Prostate gland (tissue), 2 donors: ENCODE measurements at regions not wholly inside any gene's neighbourhood (a gene's known extent, or its start where the extent isn't known, plus 50 kb on each side); places are given as distances from the start of the nearest gene placed in this dataset.

ENCODE experiments used
- DNase-seq: peaks from one replicate; pipeline ENCODE4 v3.0.0-alpha.2; 2019; ENCODE audit warnings: low spot score
- H3K27ac ChIP-seq, 2 donors: fragments of 200-600 bp; sonication (generic); 2 replicates each; pipeline ENCODE4 v1.5.1; 2017 to 2019
- H3K27me3 ChIP-seq: fragments of 200-600 bp; sonication (generic); replicated peaks from 2 replicates; pipeline ENCODE4 v1.5.1; 2019; ENCODE audit not compliant: insufficient read depth
- H3K36me3 ChIP-seq, 2 donors: fragments of 200-600 bp; sonication (generic); 1 replicate in 1 of 2; 2 replicates in 1 of 2; pipeline versions ENCODE4 v1.5.1 to v1.8.1; 2017 to 2019
- H3K4me1 ChIP-seq: fragments of 200-600 bp; sonication (generic); replicated peaks from 2 replicates; pipeline ENCODE4 v1.5.1; 2019
- H3K4me3 ChIP-seq, 2 donors: fragments of 200-600 bp; sonication (generic); 2 replicates each; pipeline ENCODE4 v1.5.1; 2017 to 2019
- H3K9me3 ChIP-seq: fragments of 200-600 bp; sonication (generic); 2 replicates; pipeline ENCODE4 v1.5.1; 2017
- POLR2A ChIP-seq: fragments of 450-650 bp; IDR thresholded peaks from one replicate; pipeline ENCODE4 v1.6.1; 2016; ENCODE audit warnings: antibody characterized with exemption, mild to moderate bottlenecking
- POLR2AphosphoS5 ChIP-seq: sonication (generic); formaldehyde crosslinking; IDR thresholded peaks from one replicate; pipeline ENCODE4 v1.6.1; 2017; ENCODE audit warnings: antibody characterized with exemption
- WGBS: methylation state at CpG from one replicate; pipeline ENCODE4 v1.1.5; 2018; 5-methylcytosine and 5-hydroxymethylcytosine counted together
- intact Hi-C: fragments of 100-400 bp; cut with DNase I; formaldehyde crosslinking; loops from one replicate; pipeline ENCODE4 v1.14.2; 2022
- TF ChIP-seq, protein P1 (sequence below), 4 experiments: fragments of 200-600 bp in 2 of 4; fragments of 450-650 bp in 2 of 4; sonication (generic) in 2 of 4; IDR thresholded peaks; 1 replicate in 3 of 4; 2 replicates in 1 of 4; pipeline ENCODE4 v1.5.1; 2016 to 2019; ENCODE audit warnings: antibody characterized with exemption in 4 of 4, mild to moderate bottlenecking in 2 of 4, moderate library complexity in 2 of 4

DNA sequence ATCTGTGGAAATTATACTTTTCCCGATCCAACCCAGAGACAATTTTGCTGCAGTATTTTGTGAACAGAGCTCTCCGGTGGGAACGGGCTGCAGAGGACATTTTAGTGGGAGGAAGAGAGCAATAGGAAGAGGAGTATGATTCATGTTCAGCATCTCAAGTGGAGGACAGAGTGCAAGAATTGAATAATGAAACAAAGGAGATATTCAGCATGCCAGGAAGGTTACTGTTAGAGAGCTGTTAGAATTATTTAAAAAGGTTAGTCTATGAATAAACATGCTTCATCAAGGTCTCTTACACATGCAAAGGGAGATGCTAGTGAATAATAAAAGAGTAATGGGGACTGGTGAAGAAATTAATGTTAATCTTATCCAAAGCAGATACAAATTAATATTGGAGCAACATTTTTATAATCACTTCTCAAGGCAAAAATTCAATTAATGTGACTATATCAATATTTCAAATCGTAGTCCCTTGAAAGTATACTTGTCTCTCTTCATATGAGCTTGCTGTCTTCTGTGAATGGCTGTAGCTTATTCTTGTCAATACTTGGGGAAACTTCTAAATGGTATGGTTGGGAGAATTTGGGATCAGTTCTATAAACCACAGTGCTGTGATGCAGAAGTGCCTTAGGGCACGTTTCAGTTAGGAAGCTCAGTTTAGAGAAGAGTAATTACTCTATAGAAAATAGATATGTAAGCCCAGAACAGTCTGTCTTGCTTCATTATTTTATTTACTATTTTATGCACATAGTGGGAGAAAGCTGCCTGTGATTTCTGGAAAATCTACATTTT, 1165.8 kb downstream of the OLFM4 start:
- TF ChIP-seq, protein P1, sequence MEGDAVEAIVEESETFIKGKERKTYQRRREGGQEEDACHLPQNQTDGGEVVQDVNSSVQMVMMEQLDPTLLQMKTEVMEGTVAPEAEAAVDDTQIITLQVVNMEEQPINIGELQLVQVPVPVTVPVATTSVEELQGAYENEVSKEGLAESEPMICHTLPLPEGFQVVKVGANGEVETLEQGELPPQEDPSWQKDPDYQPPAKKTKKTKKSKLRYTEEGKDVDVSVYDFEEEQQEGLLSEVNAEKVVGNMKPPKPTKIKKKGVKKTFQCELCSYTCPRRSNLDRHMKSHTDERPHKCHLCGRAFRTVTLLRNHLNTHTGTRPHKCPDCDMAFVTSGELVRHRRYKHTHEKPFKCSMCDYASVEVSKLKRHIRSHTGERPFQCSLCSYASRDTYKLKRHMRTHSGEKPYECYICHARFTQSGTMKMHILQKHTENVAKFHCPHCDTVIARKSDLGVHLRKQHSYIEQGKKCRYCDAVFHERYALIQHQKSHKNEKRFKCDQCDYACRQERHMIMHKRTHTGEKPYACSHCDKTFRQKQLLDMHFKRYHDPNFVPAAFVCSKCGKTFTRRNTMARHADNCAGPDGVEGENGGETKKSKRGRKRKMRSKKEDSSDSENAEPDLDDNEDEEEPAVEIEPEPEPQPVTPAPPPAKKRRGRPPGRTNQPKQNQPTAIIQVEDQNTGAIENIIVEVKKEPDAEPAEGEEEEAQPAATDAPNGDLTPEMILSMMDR (IDR thresholded peaks at IDR 0.05) = no peak
- TF ChIP-seq POLR2AphosphoS5 (no peak), POLR2A (no peak)
- WGBS = 83% methylated on average over 5 of the region's 5 CpGs

DNA sequence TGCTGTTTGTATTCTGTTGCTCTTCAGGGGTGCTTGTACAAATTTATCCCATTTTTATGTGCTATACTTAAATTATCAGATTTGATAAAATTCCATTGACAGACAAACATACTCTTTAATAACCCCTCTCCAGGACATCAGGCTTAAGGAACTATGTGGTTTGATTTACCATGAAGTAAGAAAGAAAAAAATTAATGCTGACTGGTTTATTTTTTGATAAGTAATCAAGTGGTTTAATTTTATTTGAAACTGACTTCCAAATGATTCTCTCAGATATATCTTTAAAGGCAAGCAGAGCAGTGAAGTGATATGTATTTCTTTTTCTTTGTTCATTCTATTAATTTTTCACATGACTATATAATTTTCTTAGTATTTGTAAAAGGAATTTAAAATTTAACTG, 1168.1 kb downstream of the OLFM4 start:
- H3K27me3 ChIP-seq = no peaks in the 10 kb centered on the region
- H3K9me3 ChIP-seq = no peaks in the 10 kb centered on the region
- H3K4me3 ChIP-seq = no peak overlapping the region
- H3K27ac ChIP-seq = no peak overlapping the region
- intact Hi-C loops = no loop called here
- no peaks in the 10 kb centered on the region for H3K36me3 ChIP-seq
- TF ChIP-seq, protein P1 (IDR thresholded peaks at IDR 0.05) = no peak
- no peak for TF ChIP-seq POLR2AphosphoS5
- TF ChIP-seq POLR2A = no peak
- DNase-seq = no peak
- no peaks in the 10 kb centered on the region for H3K4me1 ChIP-seq

More for the DNA sequence above, 1165.8 kb downstream of the OLFM4 start:
- DNase-seq = no peak
- Histone ChIP-seq H3K36me3 (no peaks in the 10 kb centered on the region), H3K27ac (no peak overlapping the region), H3K4me3 (no peak overlapping the region), H3K27me3 (no peaks in the 10 kb centered on the region), H3K9me3 (no peaks in the 10 kb centered on the region), H3K4me1 (no peaks in the 10 kb centered on the region)
- intact Hi-C loops = no loop called here

DNA sequence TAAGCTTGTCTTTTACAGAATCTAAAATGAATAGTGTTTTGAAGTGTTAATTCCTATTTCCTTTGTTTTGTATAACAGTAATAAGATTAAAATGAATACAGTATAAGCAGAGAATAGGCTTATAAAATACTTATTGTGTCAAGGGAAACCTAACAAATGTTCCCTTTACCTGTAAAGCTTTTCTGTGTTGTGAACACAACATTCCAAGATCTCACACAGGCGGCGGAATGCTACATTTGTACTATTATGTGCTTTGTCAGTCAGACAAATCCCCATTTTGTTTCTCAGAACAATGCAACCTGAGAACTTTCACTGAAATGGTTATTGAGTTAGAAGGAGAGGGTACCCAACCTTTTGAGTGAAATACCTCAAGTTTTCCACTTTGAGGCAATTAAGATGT, 1170.3 kb downstream of the OLFM4 start:
- Histone ChIP-seq H3K9me3 (no peaks in the 10 kb centered on the region), H3K27ac (no peak overlapping the region), H3K27me3 (no peaks in the 10 kb centered on the region), H3K4me3 (no peak overlapping the region), H3K4me1 (no peaks in the 10 kb centered on the region), H3K36me3 (no peaks in the 10 kb centered on the region)
- no peak for DNase-seq
- 92% methylated on average over 2 of the region's 2 CpGs for WGBS
- TF ChIP-seq POLR2AphosphoS5 = no peak
- TF ChIP-seq, protein P1 (IDR thresholded peaks at IDR 0.05) = no peak
- TF ChIP-seq POLR2A = no peak
- intact Hi-C loops = no loop called here

DNA sequence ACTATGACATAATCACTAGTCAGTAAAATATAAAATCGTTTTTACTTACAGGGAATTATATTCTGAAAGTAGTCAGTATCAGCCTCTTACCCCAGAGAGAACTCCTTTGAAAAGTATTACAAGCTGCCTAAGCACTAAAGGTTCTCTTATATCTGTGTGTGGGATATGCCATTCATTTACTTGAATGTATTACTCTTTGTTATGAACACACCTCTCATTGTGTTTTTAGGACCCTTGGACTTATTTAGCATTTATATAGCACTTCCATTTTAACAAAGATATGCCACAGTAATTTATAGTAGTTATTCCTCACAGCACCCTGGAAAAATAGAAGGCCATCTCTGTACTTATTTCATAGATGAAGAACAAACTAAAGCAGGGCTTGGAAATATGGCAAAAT, 1178.0 kb downstream of the OLFM4 start:
- Histone ChIP-seq H3K4me1 (no peaks in the 10 kb centered on the region), H3K36me3 (no peaks in the 10 kb centered on the region), H3K9me3 (no peaks in the 10 kb centered on the region), H3K27me3 (no peaks in the 10 kb centered on the region), H3K27ac (no peak overlapping the region), H3K4me3 (no peak overlapping the region)
- TF ChIP-seq, protein P1 (IDR thresholded peaks at IDR 0.05) = no peak
- TF ChIP-seq POLR2AphosphoS5 (no peak), POLR2A (no peak)
- intact Hi-C loops = no loop called here
- WGBS = 9% methylated on average over 1 of the region's 1 CpG
- DNase-seq = no peak

DNA sequence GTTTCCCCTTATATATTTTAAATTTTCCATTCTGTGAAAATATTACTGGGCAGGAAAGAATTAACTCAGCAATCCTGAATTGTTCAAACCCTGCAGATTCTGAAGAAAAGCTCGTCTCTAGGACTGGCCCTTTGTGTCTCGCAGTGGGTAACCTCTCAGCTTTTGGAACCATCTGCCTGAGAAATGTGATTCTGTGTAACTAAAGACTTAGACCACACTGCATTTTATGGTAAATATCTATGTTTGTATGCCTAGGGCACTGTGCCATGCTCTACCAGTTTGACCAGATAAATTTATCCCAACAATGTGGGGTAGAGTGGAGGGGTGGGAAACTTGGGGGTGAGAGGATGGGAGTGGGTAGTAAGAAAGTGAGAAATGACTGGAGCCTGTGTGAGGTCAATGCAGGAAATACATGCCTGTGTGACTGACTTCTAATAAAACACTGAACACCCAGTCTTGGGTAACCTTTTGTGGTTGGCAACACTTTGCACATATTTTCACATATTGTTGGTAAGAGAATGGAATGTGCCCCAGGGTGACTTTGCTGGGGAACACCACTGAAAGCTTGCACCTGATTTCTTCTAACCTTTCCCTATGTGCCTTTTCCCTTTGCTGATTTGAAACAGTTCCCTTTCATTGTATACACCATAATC, 1181.9 kb downstream of the OLFM4 start:
- H3K27me3 ChIP-seq = no peaks in the 10 kb centered on the region
- H3K36me3 ChIP-seq = no peaks in the 10 kb centered on the region
- intact Hi-C loops = no loop called here
- no peak overlapping the region for H3K4me3 ChIP-seq
- 48% methylated on average over 2 of the region's 2 CpGs for WGBS
- no peak overlapping the region for H3K27ac ChIP-seq
- TF ChIP-seq POLR2AphosphoS5 (peak; percentile 65), POLR2A (no peak)
- TF ChIP-seq, protein P1 (IDR thresholded peaks at IDR 0.05) = no peak
- H3K9me3 ChIP-seq = no peaks in the 10 kb centered on the region
- peak; percentile 77 for DNase-seq
- no peaks in the 10 kb centered on the region for H3K4me1 ChIP-seq
